Uterus (tissue), 2 donors: ENCODE measurements at regions not wholly inside any gene's neighbourhood (a gene's known extent, or its start where the extent isn't known, plus 50 kb on each side); places are given as distances from the start of the nearest gene placed in this dataset.

ENCODE experiments used
- CTCF ChIP-seq, 4 experiments: fragments of 200-600 bp in 2 of 4; fragments of 450-650 bp in 2 of 4; sonication (generic) in 2 of 4; IDR thresholded peaks; one replicate each; pipeline ENCODE4 v1.5.1; 2016 to 2019; ENCODE audit warnings: antibody characterized with exemption in 4 of 4, mild to moderate bottlenecking in 2 of 4, moderate library complexity in 1 of 4
- POLR2A ChIP-seq, 2 donors: fragments of 450-650 bp; IDR thresholded peaks; one replicate each; pipeline ENCODE4 v1.6.1; 2016; ENCODE audit warnings: antibody characterized with exemption in 2 of 2, mild to moderate bottlenecking in 1 of 2, moderate library complexity in 1 of 2

DNA sequence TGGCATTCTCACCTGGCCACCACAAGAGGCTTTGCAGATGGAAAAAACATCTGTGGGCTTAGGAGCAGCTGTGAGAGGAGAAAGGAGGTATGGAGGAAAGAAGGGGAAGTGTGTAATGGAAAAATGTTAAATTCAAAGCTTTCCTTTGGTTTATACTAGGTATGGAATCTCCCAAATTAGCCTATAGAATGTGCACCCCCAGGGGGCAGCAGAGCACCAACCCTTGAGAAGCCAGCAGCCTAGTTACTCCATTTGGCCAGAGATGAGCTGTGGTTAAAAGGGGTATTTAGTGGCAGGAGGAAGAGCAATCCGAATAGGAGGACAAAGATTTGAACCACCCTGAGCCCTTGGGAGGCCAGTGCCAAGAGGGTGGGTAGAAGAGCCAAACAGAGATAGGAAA is 97.5 kb upstream of the CTTNBP2NL start:
- TF ChIP-seq CTCF (IDR thresholded peaks at IDR 0.05): no peak
- no peak for TF ChIP-seq POLR2A (IDR thresholded peaks at IDR 0.05)
